GM12878 (cell line): ENCODE measurements at regions not wholly inside any gene's neighbourhood (a gene's known extent, or its start where the extent isn't known, plus 50 kb on each side); places are given as distances from the start of the nearest gene placed in this dataset.

ENCODE experiments used
- ATF2 ChIP-seq: IDR thresholded peaks from 2 replicates; pipeline ENCODE4 v1.6.1; 2012; ENCODE audit warnings: low read length, inconsistent platforms
- ATF7 ChIP-seq: fragments of 450-650 bp; IDR thresholded peaks from 2 replicates; pipeline ENCODE4 v1.6.1; 2016; ENCODE audit warnings: low read depth, mild to moderate bottlenecking
- BCL3 ChIP-seq: IDR thresholded peaks from 2 replicates; pipeline ENCODE4 v1.6.1; 2011; ENCODE audit warnings: borderline replicate concordance, low read depth, mild to moderate bottlenecking, moderate library complexity, low read length; ENCODE audit not compliant: insufficient read depth, poor library complexity, severe bottlenecking
- CEBPB ChIP-seq, 2 experiments: fragments of 150-350 bp in 1 of 2; IDR thresholded peaks; 2 replicates each; pipeline ENCODE4 v1.6.1; 2012 to 2014; ENCODE audit warnings: low read depth in 2 of 2, low read length in 2 of 2, borderline replicate concordance in 1 of 2, inconsistent platforms in 1 of 2
- CREM ChIP-seq: IDR thresholded peaks from 2 replicates; pipeline ENCODE4 v1.6.1; 2014; ENCODE audit warnings: antibody characterized with exemption, low read depth
- CTCF ChIP-seq, 3 experiments: IDR thresholded peaks in 2 of 3; conservative IDR thresholded peaks in 1 of 3; 2 replicates each; pipeline ENCODE4 v1.5.1; 2011; ENCODE audit warnings: low read depth in 3 of 3, low read length in 3 of 3, mild to moderate bottlenecking in 3 of 3, control low read depth in 2 of 3, moderate library complexity in 2 of 3, inconsistent platforms in 1 of 3, mixed read lengths in 1 of 3; ENCODE audit not compliant: control insufficient read depth in 2 of 3, insufficient read depth in 1 of 3; ENCODE audit errors: extremely low read depth in 1 of 3
- E2F4 ChIP-seq: IDR thresholded peaks from 2 replicates; pipeline ENCODE4 v1.6.1; 2012; ENCODE audit warnings: low read depth, low read length, improper control_type of control experiment
- POLR2AphosphoS5 ChIP-seq: IDR thresholded peaks from 2 replicates; pipeline ENCODE4 v1.6.1; 2011; ENCODE audit warnings: mild to moderate bottlenecking, low read length, inconsistent platforms
- RELA ChIP-seq: fragments of 450-650 bp; IDR thresholded peaks from 2 replicates; pipeline ENCODE4 v1.8.0; 2014; ENCODE audit warnings: borderline replicate concordance; ENCODE audit not compliant: partially characterized antibody
- REST ChIP-seq: IDR thresholded peaks from 2 replicates; pipeline ENCODE4 v1.6.1; 2012; ENCODE audit warnings: mild to moderate bottlenecking, low read depth, low read length
- ZNF274 ChIP-seq: IDR thresholded peaks from one replicate; pipeline ENCODE4 v1.8.0; 2011; ENCODE audit not compliant: insufficient read length, insufficient read depth
- ZNF592 ChIP-seq: fragments of 450-650 bp; IDR thresholded peaks from 2 replicates; pipeline ENCODE4 v1.6.1; 2017; ENCODE audit warnings: mild to moderate bottlenecking, moderate library complexity

- TF ChIP-seq ZNF592 (no peak), ZNF274 (no peak), CTCF (IDR thresholded peaks at IDR 0.05 in 2 of 3, conservative IDR thresholded peaks at IDR 0.05 in 1 of 3; ENCODE audit: control insufficient read depth in 2 of 3, extremely low read depth in 1 of 3, insufficient read depth in 1 of 3, low read depth in 3 of 3, low read length in 3 of 3) (no peak), REST (no peak), BCL3 (no peak), ATF7 (no peak), RELA (no peak), CEBPB (IDR thresholded peaks at IDR 0.05; ENCODE audit: borderline replicate concordance in 1 of 2, low read depth in 2 of 2, low read length in 2 of 2) (no peak), POLR2AphosphoS5 (no peak), ATF2 (no peak), E2F4 (no peak), CREM (no peak)
Observed at GRCh38 chr6:90413396-90413795, 116.8 kb upstream of the BACH2 start.
